ENCODE measurements at regions not wholly inside any gene's neighbourhood (a gene's known extent, or its start where the extent isn't known, plus 50 kb on each side); places are given as distances from the start of the nearest gene placed in this dataset.

GRCh38 chrX:33385546-33385945 lies 174.2 kb upstream of the DMD start (continued):
- TF ChIP-seq ATF3 (IDR thresholded peaks at IDR 0.05) (no peak), CBX3 (IDR thresholded peaks at IDR 0.05; ENCODE audit: low read depth) (no peak), EZH2 (IDR thresholded peaks at IDR 0.05) (no peak)

- intact Hi-C loops (cut with micrococcal nuclease), result no loop called here
- BruUV-seq (replicated peaks), result no TSS peak
- ChIA-PET RAD21 (ENCODE audit: low non-redundant PET in 1 of 2, low total read pairs in 2 of 2, uncharacterized antibody in 2 of 2, unreplicated experiment in 2 of 2) (no interaction called here), POLR2A (no interaction called here), CTCF (no interaction called here)
- no peaks in the 10 kb centered on the region for H4K20me1 ChIP-seq (ENCODE audit: insufficient read depth)
- ATAC-seq (no peak), DNase-seq (ENCODE audit: low read depth, low spot score) (no peak)
- H3K4me2 ChIP-seq (ENCODE audit: low read length), result no peak overlapping the region
- H3K4me3 ChIP-seq (replicated peaks in 1 of 2; ENCODE audit: low read depth in 1 of 2, low read length in 2 of 2), result no peak overlapping the region
- no peaks in the 10 kb centered on the region for H3K36me3 ChIP-seq (ENCODE audit: control insufficient read depth in 1 of 2, insufficient read depth in 2 of 2, low read length in 2 of 2)
- H3K9ac ChIP-seq (ENCODE audit: low read length), result no peak overlapping the region
- no peaks in the 10 kb centered on the region for H3K9me2 ChIP-seq (ENCODE audit: insufficient read depth)
- H3K27me3 ChIP-seq (ENCODE audit: insufficient read depth, low read length), result no peaks in the 10 kb centered on the region
- no peaks in the 10 kb centered on the region for H3K4me1 ChIP-seq (ENCODE audit: control insufficient read depth in 1 of 2, insufficient read depth in 2 of 2, low read length in 2 of 2)
- no peaks in the 10 kb centered on the region for H3K9me3 ChIP-seq (ENCODE audit: control insufficient read depth in 1 of 2, insufficient read depth in 1 of 2, low read depth in 1 of 2, low read length in 2 of 2)
- no peak overlapping the region for H2AFZ ChIP-seq (ENCODE audit: low read depth, low read length, poor library complexity, severe bottlenecking)
- H3K27ac ChIP-seq (ENCODE audit: low read depth, low read length), result no peak overlapping the region
- H3K79me2 ChIP-seq (ENCODE audit: insufficient read depth, low read length), result no peaks in the 10 kb centered on the region
- TF ChIP-seq TCF7L2 (IDR thresholded peaks at IDR 0.05; ENCODE audit: borderline replicate concordance, extremely low read depth, insufficient read depth, insufficient read length) (no peak), ZNF274 (IDR thresholded peaks at IDR 0.05; ENCODE audit: low read depth, low read length) (no peak), JUND (IDR thresholded peaks at IDR 0.05) (no peak), ATF3 (IDR thresholded peaks at IDR 0.05) (no peak)
These were observed 168.5 kb upstream of the DMD start for GRCh38 chrX:33379839-33380238.

GRCh38 chrX:33357606-33358005 lies 146.3 kb upstream of the DMD start:
- CTCF ChIA-PET, result no interaction called here
- H3K36me3 ChIP-seq (ENCODE audit: control insufficient read depth in 1 of 2, insufficient read depth in 2 of 2, low read length in 2 of 2), result no peaks in the 10 kb centered on the region
- H3K27ac ChIP-seq (ENCODE audit: low read depth, low read length), result no peak overlapping the region
- H3K4me2 ChIP-seq (ENCODE audit: low read length), result no peak overlapping the region
- ATAC-seq, result no peak
- no peaks in the 10 kb centered on the region for H3K9me3 ChIP-seq (ENCODE audit: control insufficient read depth in 1 of 2, insufficient read depth in 1 of 2, low read depth in 1 of 2, low read length in 2 of 2)
- H3K4me3 ChIP-seq (replicated peaks in 1 of 2; ENCODE audit: low read depth in 1 of 2, low read length in 2 of 2), result no peak overlapping the region
- H3K79me2 ChIP-seq (ENCODE audit: insufficient read depth, low read length), result no peaks in the 10 kb centered on the region
- no peaks in the 10 kb centered on the region for H4K20me1 ChIP-seq (ENCODE audit: insufficient read depth)
- H3K9me2 ChIP-seq (ENCODE audit: insufficient read depth), result no peaks in the 10 kb centered on the region
- no peaks in the 10 kb centered on the region for H3K27me3 ChIP-seq (ENCODE audit: insufficient read depth, low read length)
- intact Hi-C loops (cut with micrococcal nuclease), result no loop called here
- no peak overlapping the region for H2AFZ ChIP-seq (ENCODE audit: low read depth, low read length, poor library complexity, severe bottlenecking)
- no peaks in the 10 kb centered on the region for H3K4me1 ChIP-seq (ENCODE audit: control insufficient read depth in 1 of 2, insufficient read depth in 2 of 2, low read length in 2 of 2)
- RAD21 ChIA-PET (ENCODE audit: low non-redundant PET in 1 of 2, low total read pairs in 2 of 2, uncharacterized antibody in 2 of 2, unreplicated experiment in 2 of 2), result no interaction called here
- no TSS peak for BruUV-seq (replicated peaks)
- no peak overlapping the region for H3K9ac ChIP-seq (ENCODE audit: low read length)
- POLR2A ChIA-PET, result no interaction called here
- no peak for DNase-seq (ENCODE audit: low read depth, low spot score)
- TF ChIP-seq JUND (IDR thresholded peaks at IDR 0.05), result no peak
- no peak for TF ChIP-seq CEBPB (IDR thresholded peaks at IDR 0.05; ENCODE audit: low read depth)
- no peak for TF ChIP-seq ZNF274 (IDR thresholded peaks at IDR 0.05; ENCODE audit: low read depth, low read length)
- no peak for TF ChIP-seq EGR1 (IDR thresholded peaks at IDR 0.05; ENCODE audit: low read depth)
- no peak for TF ChIP-seq REST (IDR thresholded peaks at IDR 0.05; ENCODE audit: low read depth)
- no peak for TF ChIP-seq RAD21 (IDR thresholded peaks at IDR 0.05; ENCODE audit: low read depth)
- TF ChIP-seq SP1 (IDR thresholded peaks at IDR 0.05; ENCODE audit: low read depth), result no peak
- TF ChIP-seq ATF3 (IDR thresholded peaks at IDR 0.05), result no peak
- no peak for TF ChIP-seq SRF (IDR thresholded peaks at IDR 0.05; ENCODE audit: low read depth)
- TF ChIP-seq TCF7L2 (IDR thresholded peaks at IDR 0.05; ENCODE audit: borderline replicate concordance, extremely low read depth, insufficient read depth, insufficient read length), result no peak
- no peak for TF ChIP-seq POLR2A (IDR thresholded peaks at IDR 0.05; ENCODE audit: borderline replicate concordance, extremely low read depth, insufficient read depth, insufficient read length)
- TF ChIP-seq FOSL1 (IDR thresholded peaks at IDR 0.05; ENCODE audit: low read depth), result no peak
- no peak for TF ChIP-seq CBX3 (IDR thresholded peaks at IDR 0.05; ENCODE audit: low read depth)
- TF ChIP-seq EZH2phosphoT487 (IDR thresholded peaks at IDR 0.05; ENCODE audit: borderline replicate concordance), result no peak
- no peak for TF ChIP-seq POLR2AphosphoS5 (IDR thresholded peaks at IDR 0.05; ENCODE audit: low read depth, low read length)
- TF ChIP-seq ZFX (IDR thresholded peaks at IDR 0.05), result no peak
- TF ChIP-seq EZH2 (IDR thresholded peaks at IDR 0.05), result no peak
